ENCODE measurements at regions not wholly inside any gene's neighbourhood (a gene's known extent, or its start where the extent isn't known, plus 50 kb on each side); places are given as distances from the start of the nearest gene placed in this dataset.
"Not testable (repeated sequence)": the region's sequence is repeated elsewhere in the genome, so short reads cannot be mapped to it uniquely, and the experiment has no call there.

- ATAC-seq (ENCODE audit: low read depth) (no peak), DNase-seq (ENCODE audit: low spot score) (no peak)
- Histone ChIP-seq H3K9me3 (ENCODE audit: severe bottlenecking) (no peaks in the 10 kb centered on the region), H3K27ac (ENCODE audit: poor library complexity, severe bottlenecking) (no peak overlapping the region), H3K27me3 (ENCODE audit: insufficient read depth, poor library complexity, severe bottlenecking) (no peaks in the 10 kb centered on the region), H3K4me1 (ENCODE audit: insufficient read depth, poor library complexity, severe bottlenecking) (no peaks in the 10 kb centered on the region), H3K4me3 (ENCODE audit: severe bottlenecking) (no peak overlapping the region), H3K36me3 (ENCODE audit: low read depth) (no peaks in the 10 kb centered on the region)
- no peak for TF ChIP-seq CTCF (IDR thresholded peaks at IDR 0.05; ENCODE audit: poor library complexity, severe bottlenecking)
Observed at GRCh38 chr4:128623508-128624215, 185.8 kb upstream of the JADE1 start.

- not testable (repeated sequence) for ATAC-seq (ENCODE audit: low read depth); H3K36me3 ChIP-seq (ENCODE audit: low read depth); H3K9me3 ChIP-seq (ENCODE audit: severe bottlenecking); H3K27me3 ChIP-seq (ENCODE audit: insufficient read depth, poor library complexity, severe bottlenecking); DNase-seq (ENCODE audit: low spot score); H3K4me1 ChIP-seq (ENCODE audit: insufficient read depth, poor library complexity, severe bottlenecking); H3K4me3 ChIP-seq (ENCODE audit: severe bottlenecking); H3K27ac ChIP-seq (ENCODE audit: poor library complexity, severe bottlenecking)
Observed at GRCh38 chr4:128620279-128620965, 189.1 kb upstream of the JADE1 start.

- H3K9me3 ChIP-seq (ENCODE audit: severe bottlenecking) = no peaks in the 10 kb centered on the region
- no peak for TF ChIP-seq CTCF (IDR thresholded peaks at IDR 0.05; ENCODE audit: poor library complexity, severe bottlenecking)
- H3K27ac ChIP-seq (ENCODE audit: poor library complexity, severe bottlenecking) = no peak overlapping the region
- no peaks in the 10 kb centered on the region for H3K36me3 ChIP-seq (ENCODE audit: low read depth)
- no peaks in the 10 kb centered on the region for H3K27me3 ChIP-seq (ENCODE audit: insufficient read depth, poor library complexity, severe bottlenecking)
- ATAC-seq (ENCODE audit: low read depth) (no peak), DNase-seq (ENCODE audit: low spot score) (no peak)
- no peak overlapping the region for H3K4me3 ChIP-seq (ENCODE audit: severe bottlenecking)
- H3K4me1 ChIP-seq (ENCODE audit: insufficient read depth, poor library complexity, severe bottlenecking) = no peaks in the 10 kb centered on the region
Observed at GRCh38 chr4:128615197-128615596, 194.3 kb upstream of the JADE1 start.

GRCh38 chr4:128608006-128608405, 201.5 kb upstream of the JADE1 start:
- no peak overlapping the region for H3K27ac ChIP-seq (ENCODE audit: poor library complexity, severe bottlenecking)
- no peaks in the 10 kb centered on the region for H3K27me3 ChIP-seq (ENCODE audit: insufficient read depth, poor library complexity, severe bottlenecking)
- peaks cover 19% of the 10 kb centered on the region for H3K4me1 ChIP-seq (ENCODE audit: insufficient read depth, poor library complexity, severe bottlenecking)
- no peak for DNase-seq (ENCODE audit: low spot score)
- no peak for ATAC-seq (ENCODE audit: low read depth)
- no peak for TF ChIP-seq CTCF (IDR thresholded peaks at IDR 0.05; ENCODE audit: poor library complexity, severe bottlenecking)
- H3K4me3 ChIP-seq (ENCODE audit: severe bottlenecking) = no peak overlapping the region
- H3K9me3 ChIP-seq (ENCODE audit: severe bottlenecking) = no peaks in the 10 kb centered on the region
- H3K36me3 ChIP-seq (ENCODE audit: low read depth) = no peaks in the 10 kb centered on the region

- Histone ChIP-seq H3K27me3 (ENCODE audit: insufficient read depth, poor library complexity, severe bottlenecking) (no peaks in the 10 kb centered on the region), H3K27ac (ENCODE audit: poor library complexity, severe bottlenecking) (no peak overlapping the region), H3K4me1 (ENCODE audit: insufficient read depth, poor library complexity, severe bottlenecking) (peaks cover 28% of the 10 kb centered on the region), H3K9me3 (ENCODE audit: severe bottlenecking) (no peaks in the 10 kb centered on the region), H3K36me3 (ENCODE audit: low read depth) (no peaks in the 10 kb centered on the region), H3K4me3 (ENCODE audit: severe bottlenecking) (no peak overlapping the region)
- DNase-seq (ENCODE audit: low spot score) (no peak), ATAC-seq (ENCODE audit: low read depth) (peak; percentile 65)
- TF ChIP-seq CTCF (IDR thresholded peaks at IDR 0.05; ENCODE audit: poor library complexity, severe bottlenecking) = no peak
Observed at GRCh38 chr4:128606173-128606572, 203.3 kb upstream of the JADE1 start.
